ENCODE measurements at regions not wholly inside any gene's neighbourhood (a gene's known extent, or its start where the extent isn't known, plus 50 kb on each side); places are given as distances from the start of the nearest gene placed in this dataset.
"Not testable (repeated sequence)": the region's sequence is repeated elsewhere in the genome, so short reads cannot be mapped to it uniquely, and the experiment has no call there.

DNA sequence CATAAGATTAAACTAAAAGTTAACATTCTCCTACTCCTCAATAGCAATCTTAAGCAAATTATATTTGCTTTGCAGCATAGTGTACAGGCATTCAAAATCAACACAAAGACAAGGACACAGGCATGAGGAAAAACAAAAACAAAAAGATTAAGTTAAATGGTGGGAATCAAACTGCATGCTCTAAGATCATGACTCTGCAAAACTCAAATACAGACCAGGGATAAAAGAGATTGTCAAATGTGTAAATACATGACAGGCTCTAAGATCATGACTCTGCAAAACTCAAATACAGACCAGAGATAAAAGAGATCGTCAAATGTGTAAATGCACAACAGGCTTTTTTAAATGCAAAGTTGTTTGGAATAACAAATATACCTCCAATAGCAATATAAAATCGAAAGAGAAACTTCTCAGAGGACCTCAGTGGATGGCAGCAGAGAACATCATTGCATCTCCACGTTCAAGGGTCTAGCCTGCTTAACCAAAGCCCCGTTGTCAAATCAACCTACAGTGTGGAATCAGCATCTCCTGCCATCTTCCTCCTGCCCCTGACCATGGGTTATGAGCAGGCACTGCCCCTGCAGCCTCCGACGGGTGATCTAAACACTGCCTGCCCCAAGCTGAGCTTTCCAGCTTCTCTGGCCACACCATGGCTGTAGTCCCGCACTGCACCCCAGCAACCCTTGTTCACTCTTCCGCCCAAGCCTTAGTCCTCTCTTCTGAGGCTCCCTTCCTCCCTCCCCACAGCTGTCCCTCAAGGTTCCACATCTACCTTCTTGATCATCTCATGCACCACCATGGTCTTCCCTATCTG is 446.1 kb downstream of the SOX9 start:
- DNase-seq = no peak

DNA sequence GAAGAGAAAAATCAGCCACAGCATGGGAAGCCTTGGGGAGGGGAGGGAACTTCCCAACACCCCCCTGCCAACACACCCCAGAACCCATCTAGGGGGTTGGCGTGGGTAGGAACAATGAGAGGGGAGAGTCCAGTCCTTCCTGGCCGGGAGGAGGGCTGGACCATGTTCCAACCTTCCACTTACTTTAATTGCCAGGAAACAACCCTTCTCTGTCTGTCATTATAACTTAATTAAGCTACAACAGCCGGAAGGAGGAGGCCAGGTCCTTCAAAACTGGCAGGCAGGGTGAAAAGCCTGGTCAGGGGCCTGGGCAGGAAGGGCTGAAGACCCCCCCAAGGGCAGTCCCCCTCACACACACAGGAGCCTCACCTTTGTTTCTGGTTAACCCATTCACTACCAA is 447.0 kb downstream of the SOX9 start:
- no peak for DNase-seq

DNA sequence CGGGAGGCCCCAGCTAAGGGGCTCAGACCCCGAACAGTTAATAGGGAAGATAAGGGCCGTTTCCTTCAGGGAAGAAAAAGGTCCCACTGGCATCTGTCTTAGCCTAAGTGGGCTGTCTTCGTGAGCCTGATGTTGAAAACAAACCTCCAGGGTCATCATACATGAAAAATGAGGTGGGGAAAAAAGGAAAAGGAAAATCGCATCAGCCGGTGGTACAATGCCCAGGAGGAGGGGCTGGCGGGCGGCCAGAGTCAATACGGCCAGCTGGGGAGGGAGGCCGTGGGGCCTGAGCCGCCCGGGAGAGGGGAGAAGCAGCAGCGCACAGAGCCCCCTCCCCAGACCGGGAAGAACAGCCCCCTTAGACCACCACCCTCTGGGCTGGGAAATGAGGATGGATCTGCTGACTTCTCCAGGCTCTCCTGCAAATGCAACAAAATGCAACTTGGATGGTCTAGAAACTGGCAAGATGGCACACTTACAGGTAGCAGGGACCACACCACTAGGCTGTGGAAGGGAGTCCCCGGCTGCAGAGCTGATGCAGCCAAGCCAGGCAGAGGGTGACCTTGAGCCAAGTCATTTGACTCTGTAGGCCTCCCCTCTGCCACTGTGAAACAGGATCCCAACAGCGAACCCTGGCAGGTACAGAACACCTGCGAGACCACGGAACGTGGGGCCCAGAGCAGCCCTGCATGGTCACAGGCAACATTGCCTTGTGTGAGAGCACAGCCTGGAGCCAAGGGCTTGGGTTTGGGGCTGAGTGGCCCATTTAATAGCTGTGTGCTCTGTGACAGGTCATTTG is 448.5 kb downstream of the SOX9 start:
- no peak for DNase-seq

DNA sequence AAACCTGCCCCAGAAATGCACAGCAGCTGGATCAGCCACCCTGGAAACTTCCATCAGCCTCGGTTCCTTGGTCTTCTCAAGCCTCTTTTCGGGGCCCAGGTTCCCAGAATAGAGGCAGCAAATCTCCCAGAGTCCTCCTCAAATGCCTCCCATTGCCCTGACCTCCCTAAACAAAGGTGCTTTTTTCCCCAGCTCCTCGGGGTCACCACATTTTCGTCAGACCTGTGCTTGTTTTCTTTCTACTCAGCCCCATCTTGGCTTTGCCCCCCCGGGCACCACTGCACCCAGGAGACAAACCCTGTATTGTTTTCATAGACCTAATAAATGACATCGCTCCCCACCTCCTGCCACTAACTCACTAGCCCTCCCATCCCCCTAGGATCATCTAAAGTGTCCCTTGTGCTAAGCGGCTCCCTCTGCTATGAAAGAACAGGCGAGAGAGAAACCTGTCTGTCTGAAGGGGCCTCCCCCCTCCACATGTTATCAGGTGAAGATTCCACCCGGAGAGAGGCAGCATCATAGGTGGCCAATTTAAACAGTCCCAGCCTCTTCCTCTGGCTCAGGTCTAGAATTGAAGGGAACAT is 451.1 kb downstream of the SOX9 start:
- DNase-seq = no peak

DNA sequence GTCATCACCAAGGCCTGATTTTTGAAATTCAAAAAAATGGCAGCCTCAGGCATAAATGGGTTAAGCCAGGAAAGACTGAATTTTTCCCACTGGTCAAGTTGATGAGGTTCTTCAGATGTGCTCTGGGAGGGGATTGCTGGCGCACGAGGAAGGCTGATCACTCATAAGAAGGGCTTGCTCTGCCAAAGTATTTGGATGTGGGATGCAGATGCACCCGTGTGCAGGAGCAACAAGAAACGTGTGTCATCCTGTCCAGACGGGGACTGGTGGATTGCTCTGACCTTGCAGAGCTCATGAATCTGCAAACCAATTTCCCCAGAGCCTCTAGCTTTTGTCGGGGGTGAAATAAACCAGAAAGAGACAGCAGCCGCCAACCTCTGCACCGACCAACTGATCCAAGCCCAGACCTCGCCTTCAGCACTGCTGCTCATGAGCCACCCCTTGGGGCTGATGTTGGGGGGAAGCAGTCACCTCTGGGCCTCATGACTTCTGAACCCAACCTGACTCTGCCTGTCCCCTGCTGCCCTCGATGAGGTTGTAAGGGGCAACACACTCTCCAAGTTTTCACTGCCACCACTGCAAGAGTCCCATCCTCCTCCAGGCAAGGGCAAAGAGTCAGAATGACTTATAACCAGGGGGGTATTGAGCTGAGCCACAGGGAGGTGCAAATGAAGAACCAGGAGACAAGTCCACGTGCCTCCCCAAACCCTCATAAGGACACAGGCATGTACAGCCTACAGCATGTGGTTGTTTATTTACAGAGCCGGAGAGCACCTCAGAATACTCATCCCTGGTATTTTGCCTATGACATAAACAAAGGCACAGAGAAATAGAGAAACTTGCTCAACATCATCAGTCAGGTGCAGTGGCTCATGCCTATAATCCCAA is 452.0 kb downstream of the SOX9 start:
- DNase-seq = no peak

DNA sequence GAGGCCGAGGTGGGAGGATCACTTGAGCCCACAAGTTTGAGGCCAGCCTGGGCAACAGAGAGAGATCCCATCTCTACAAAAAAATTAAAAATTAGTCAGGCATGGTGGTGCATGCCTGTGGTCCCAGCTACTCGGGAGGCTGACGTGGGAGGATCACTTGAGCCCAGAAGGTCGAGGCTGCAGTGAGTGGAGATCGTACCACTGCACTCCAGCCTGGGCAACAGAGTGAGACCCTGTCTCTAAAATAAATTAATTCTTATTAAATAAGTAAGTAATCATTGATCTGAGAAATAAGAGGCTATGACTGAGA is 452.6 kb downstream of the SOX9 start:
- not testable (repeated sequence) for DNase-seq

DNA sequence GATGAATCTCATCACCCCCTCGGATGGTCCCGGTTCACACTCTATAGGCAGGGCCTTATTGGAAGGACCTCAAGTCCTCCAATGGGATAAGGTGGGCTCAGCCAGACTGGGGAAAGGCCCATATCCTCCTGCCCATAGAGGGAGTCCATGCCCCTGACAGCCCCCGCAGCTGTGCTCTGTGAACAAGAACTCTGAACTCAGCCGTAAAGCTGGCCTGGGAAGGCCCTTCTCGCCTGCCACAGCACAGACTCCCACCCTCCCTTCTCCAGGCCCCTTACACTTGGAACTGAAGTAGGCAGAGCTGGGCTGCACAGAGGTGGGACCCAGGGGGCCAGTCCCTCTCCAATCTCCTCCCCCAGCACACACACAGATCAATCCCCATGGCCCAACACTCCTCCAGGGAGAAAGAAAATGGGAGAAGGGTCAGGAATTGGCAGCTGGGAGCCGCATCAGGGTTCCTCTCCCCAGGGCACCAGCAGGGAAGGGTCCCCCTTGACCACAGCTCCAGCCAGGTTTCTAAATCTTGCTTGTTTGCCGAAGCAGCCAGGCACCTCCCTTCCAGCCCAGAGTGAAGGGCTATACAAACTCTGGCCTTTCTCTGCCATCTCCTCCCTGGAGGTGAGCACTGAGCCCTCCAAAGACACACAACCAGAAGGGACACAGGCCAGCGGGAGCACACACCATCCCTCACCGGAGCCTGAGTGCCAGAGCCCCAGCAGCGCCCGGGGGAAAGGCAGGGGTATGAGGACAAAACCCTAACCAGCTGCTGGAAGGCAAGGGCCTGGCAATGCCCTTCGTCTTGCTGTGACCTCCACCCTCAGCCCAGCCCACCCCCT is 454.1 kb downstream of the SOX9 start:
- no peak for DNase-seq

DNA sequence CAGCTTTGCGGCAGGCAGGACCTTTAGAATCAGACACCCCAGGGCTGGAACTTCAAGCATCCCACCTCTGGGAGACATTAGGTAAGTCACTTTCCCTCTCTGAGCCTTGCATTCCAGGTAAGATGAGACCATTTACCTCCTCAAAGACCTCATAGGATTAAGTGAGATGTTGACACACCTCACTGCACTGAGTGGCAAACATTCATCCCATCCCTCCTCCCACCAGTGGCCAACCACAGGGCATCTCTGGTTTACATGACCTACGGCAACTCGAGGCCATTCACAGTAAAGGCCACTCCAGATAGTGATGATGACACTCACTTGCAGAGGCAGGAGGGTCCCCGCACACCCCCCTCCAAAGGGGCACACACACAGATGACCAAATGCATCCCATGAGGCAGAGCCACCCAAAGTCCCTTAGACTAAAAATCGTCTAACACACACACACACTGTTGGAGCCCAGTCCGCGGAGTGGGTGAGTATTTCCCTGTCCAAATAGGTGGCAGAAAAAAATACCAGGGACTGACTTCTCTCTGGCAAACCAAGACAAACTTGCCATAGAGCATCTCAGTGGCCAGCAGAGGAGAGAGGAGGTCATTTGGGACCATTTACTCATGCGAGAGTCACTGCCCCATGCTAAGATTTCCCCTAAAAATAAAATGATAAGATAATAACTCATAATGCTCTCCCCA is 454.9 kb downstream of the SOX9 start:
- no peak for DNase-seq

DNA sequence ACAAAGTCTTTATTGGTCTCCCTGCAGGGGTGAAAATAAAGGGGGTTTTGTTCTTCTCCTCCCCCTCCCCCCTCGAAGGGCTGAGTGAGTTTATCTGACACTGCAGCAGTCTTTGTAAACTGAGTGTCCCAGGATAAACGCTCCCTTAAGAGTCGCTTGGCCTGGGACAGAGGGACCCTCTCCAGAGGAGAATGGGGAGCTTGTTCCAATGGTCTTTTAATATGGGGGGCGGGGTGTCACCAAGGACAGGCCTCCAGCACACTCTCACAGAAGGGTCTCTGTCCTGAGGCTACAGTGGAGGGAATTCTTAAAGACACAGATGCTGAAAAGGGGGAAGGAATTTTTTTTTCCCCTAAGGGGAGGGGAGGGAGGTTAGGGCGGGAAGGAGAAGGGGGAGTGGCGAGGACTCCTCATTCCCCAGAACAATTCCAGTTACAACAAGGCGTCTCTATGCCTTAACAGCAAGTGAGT is 455.5 kb downstream of the SOX9 start:
- no peak for DNase-seq

DNA sequence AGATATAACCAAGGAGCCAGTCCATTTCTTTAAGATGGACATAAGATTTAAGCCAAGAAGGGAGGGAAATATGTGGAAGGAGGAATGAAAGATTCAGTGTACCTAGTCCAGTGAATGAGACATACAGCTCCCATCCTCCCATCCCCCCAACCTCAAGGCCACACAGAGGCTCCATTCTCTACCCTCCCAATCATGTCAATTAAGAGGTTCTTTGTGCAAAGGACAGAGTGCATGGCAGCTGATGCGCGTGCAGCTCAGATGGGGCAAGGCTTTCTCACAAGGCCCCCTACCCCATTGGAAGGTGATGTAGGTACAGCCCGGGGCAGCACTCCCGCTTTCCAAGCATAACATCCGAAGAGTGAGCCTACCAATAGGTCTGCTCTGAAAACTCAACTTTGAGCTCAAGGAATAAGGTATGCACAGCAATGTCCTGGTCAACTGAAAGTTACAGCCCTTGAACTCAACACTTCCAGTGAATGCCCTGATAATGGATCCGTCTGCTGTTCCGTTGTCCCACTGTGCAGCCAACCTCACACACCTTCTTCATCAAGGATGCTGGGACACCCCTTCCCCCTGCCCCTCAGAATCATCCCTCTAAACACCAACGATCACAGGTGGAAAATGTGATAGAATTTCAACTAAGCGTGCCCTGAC is 458.1 kb downstream of the SOX9 start:
- DNase-seq = no peak

DNA sequence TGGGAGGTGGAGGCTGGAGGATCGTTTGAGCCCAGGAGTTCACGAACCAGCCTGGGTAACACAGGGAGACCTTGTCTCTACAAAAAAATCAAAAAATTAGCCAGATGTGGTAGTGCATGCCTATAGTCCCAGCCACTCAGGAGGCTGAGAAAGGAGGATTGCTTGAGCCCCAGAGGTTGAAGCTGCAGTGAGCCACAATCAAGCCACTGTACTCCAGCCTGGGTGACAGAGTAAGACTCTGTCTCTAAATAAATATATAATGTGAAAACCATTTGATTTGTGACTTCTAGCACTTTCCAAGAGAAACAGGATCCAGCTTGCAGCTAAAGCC is 459.1 kb downstream of the SOX9 start:
- no peak for DNase-seq

DNA sequence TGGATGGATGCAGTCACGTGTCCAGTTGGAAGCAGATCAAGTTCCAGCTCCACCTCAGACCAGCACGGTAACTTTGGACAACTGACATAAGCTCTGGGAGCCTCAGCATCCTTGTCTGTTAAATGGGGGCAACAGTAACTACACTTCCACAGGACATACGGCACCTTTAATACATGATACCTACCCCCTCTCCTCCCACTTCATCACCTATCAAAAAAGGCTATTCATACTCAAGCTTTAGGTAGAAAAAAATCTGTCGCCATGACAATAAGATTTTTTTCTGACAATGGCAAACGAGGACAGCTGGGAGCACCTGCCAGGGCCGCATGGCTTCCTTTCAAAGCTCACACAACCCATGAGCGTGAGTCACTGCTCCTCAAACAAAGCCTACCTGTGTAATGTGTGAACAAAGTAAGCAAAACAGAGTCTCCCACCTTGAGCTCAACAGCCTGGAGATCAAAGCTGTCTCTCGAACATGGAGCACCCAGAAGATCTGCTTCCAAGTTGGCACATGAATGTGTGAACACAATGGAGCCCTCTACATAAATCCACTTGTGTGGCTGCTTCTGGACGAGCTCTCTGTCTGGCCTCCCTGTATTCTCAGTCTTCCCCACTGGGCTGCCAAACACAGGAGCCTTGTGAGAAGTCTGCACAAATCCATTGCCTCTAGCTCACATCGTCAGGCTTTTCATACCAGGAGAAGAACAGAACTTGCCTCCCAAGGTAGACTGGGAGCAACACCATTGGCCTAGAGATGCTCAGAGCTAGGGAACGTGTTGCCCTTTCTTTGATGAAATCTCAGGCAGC is 459.7 kb downstream of the SOX9 start:
- DNase-seq = no peak

DNA sequence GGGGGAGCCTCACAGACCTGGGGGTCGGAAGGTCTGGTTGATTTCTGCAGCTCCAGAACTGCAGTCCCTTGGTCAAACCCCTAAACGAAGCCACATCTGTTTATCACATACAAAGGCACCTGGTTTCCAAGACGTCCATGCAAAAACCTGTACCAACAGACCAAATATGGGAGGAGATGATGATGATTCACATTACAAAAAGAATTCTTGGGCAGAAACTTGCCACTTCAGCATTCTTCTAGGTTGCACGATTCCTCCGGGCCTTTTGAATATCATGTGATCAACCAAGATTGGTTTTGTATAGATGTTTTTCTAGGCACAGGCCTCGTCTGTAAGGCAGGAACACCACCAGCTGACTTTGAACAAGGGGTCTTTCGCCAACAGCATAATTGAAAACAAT is 466.3 kb downstream of the SOX9 start:
- DNase-seq = no peak

DNA sequence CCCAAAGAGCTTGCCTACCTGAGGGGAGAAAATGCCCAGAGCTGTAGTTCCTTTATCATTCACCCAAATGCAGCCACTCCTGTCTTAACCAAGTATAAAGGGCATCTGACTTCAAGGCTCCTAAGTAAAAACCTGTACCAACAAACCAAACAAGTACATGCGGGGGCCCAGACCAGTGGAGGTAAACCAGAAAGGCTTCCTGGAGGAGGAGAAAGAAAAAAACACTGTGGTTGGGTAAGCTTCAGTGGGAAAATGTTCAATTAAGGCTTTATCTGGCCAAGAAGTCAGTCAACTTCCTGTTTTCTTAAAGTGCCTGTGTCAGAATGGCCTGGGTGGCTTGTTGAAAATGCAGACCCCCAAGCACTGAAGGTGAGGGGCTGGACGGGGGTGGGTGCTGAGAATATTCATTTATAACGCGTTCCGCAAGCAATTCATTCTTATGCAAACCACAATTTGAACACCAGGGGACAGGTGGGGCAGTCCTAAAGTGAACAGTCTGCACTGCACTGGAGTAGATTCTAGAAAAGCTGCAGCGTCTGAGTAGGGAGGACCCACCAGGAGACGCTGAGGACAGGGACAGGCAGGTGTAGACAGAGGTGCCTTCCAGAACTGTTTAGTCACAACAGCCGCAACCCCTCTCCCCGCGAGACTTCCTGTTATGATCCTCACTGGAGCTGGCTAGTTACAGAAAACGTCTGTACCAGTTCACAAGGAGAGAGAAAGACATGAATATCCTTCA is 467.1 kb downstream of the SOX9 start:
- no peak for DNase-seq

DNA sequence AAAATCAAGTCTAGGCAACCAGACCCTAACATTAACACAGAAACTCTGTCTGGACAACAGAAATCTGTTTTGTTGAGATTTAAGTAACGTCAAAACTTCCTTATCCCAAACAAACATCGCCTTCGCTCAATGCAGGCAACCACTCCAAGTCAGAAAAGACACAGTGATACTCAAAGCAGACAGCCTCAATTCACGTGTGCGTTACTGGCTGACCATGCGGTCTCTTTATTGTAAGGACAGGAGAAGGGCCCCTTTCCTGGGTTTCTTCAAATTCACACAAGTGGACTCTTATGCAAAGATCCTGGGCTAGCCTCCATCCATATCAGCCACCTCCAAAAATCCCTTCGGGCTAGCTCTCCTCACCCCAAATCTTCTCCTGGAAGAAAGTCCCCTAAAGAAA is 467.7 kb downstream of the SOX9 start:
- DNase-seq = no peak

DNA sequence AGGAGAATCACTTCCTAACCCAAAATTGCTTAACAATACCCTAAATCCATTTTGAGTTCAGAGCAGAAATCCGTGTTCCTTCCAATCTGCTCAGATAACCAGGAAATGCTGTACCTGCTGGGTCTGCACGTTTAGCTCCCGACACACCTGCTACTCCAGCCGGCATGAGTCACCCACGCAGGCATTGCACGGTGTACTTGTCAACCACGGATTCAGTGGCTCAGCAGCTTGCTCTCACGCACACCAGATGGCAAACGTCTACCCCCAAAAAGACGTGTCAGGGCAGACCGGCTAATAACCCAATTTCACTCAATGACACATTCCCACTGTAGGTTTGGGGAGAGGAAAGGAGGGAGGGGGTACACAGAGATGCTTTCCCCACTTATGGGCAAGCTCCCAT is 468.1 kb downstream of the SOX9 start:
- no peak for DNase-seq

DNA sequence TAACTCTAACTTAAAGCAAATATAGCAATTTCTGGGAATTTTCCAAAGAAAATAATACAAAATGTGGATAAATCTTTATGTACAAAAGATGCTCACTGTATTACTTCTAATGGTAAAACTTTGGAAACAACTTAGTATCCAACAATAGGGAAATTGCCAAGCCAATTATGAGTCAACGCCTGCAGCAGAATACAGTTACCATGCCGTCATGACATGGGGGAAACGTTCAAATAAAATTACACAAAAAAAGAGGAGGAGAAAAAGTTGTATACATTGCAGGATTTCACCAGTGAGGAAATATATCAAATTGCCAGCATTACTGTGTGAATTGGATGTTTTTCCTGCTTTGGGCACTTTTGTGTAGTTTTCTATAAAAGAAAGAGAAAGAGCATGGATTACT is 469.6 kb downstream of the SOX9 start:
- DNase-seq = no peak

DNA sequence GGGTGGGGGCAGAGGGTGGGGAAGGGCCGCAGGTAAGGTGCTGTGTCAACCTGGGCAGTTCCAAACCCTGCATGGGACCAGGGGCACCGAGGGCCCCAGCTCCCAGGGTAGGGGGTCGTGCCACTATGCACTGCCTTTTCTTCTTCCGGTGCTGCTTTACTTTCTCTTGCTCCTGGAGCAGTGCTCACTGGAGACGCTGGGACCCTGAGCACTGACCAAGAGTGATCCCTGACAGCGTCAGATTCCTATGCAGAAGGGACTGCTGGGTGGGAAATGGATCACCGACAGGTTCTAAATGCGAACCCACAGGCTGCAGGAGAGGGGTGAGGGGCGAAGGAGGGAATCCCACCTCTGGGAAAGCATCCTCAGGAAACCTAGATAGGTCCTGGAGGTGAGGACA is 470.1 kb downstream of the SOX9 start:
- DNase-seq = no peak

Measured in inflammatory macrophage treated with lipopolysaccharide for 4 hours (primary cell).